ENCODE measurements at regions not wholly inside any gene's neighbourhood (a gene's known extent, or its start where the extent isn't known, plus 50 kb on each side); places are given as distances from the start of the nearest gene placed in this dataset.

- DNase-seq (no peak), ATAC-seq (no peak)
- no peak overlapping the region for H3K27ac ChIP-seq
- no peaks in the 10 kb centered on the region for H3K27me3 ChIP-seq
- WGBS, 2 donors, result 91 to 100% methylated on average over 2 of the region's 2 CpGs
- no peaks in the 10 kb centered on the region for H3K36me3 ChIP-seq
- no peak overlapping the region for H3K4me3 ChIP-seq
- H3K9me3 ChIP-seq, result peaks cover 0 to 15% (median 0%) of the 10 kb centered on the region in 11 donors
- no peak for TF ChIP-seq CTCF (IDR thresholded peaks at IDR 0.05)
- no peaks in the 10 kb centered on the region for H3K4me1 ChIP-seq
- intact Hi-C loops (cut with DNase I), result loop anchor here in 1 of 10 donors (1.0 kb wide), 1 partner anchor 60 kb away; no protein-coding TSS in a partner anchor
Measured at GRCh38 chr1:80836505-80836904, 964.2 kb upstream of the ADGRL2 start.

GRCh38 chr1:80827666-80828065 lies 973.1 kb upstream of the ADGRL2 start:
- no peak for ATAC-seq
- intact Hi-C loops (cut with DNase I), result no loop called here

GRCh38 chr1:80825067-80825466 lies 975.7 kb upstream of the ADGRL2 start:
- intact Hi-C loops (cut with DNase I), result no loop called here
- no peaks in the 10 kb centered on the region for H3K36me3 ChIP-seq
- DNase-seq (no peak), ATAC-seq (no peak)
- no peak overlapping the region for H3K4me3 ChIP-seq
- H3K4me1 ChIP-seq, result no peaks in the 10 kb centered on the region
- no peak for TF ChIP-seq CTCF (IDR thresholded peaks at IDR 0.05)
- 77 to 85% methylated on average over 5 of the region's 5 CpGs for WGBS, 2 donors
- no peaks in the 10 kb centered on the region for H3K9me3 ChIP-seq
- no peaks in the 10 kb centered on the region for H3K27me3 ChIP-seq
- no peak overlapping the region for H3K27ac ChIP-seq

More at GRCh38 chr1:80827666-80828065, 973.1 kb upstream of the ADGRL2 start:
- Histone ChIP-seq H3K4me1 (no peaks in the 10 kb centered on the region), H3K27me3 (no peaks in the 10 kb centered on the region), H3K27ac (no peak overlapping the region), H3K36me3 (no peaks in the 10 kb centered on the region), H3K9me3 (no peaks in the 10 kb centered on the region), H3K4me3 (no peak overlapping the region)
- 32 to 38% methylated on average over 3 of the region's 3 CpGs for WGBS, 2 donors
- no peak for DNase-seq
- no peak for TF ChIP-seq CTCF (IDR thresholded peaks at IDR 0.05)

- H3K4me1 ChIP-seq, result no peaks in the 10 kb centered on the region
- H3K4me3 ChIP-seq, result no peak overlapping the region
- H3K9me3 ChIP-seq, result no peaks in the 10 kb centered on the region
- H3K36me3 ChIP-seq, result no peaks in the 10 kb centered on the region
- 84% methylated on average over 1 of the region's 1 CpG for WGBS, 2 donors
- ATAC-seq (no peak), DNase-seq (no peak)
- intact Hi-C loops (cut with DNase I), result no loop called here
- H3K27ac ChIP-seq, result no peak overlapping the region
- TF ChIP-seq CTCF (IDR thresholded peaks at IDR 0.05), result no peak
- no peaks in the 10 kb centered on the region for H3K27me3 ChIP-seq
Measured at GRCh38 chr1:80818211-80818610, 982.5 kb upstream of the ADGRL2 start.
